NCI-H82 treated with DMSO at 0.1 percent for 48 hours (cell line): ENCODE measurements at regions not wholly inside any gene's neighbourhood (a gene's known extent, or its start where the extent isn't known, plus 50 kb on each side); places are given as distances from the start of the nearest gene placed in this dataset.
"Not testable (repeated sequence)": the region's sequence is repeated elsewhere in the genome, so short reads cannot be mapped to it uniquely, and the experiment has no call there.

Experiments
- DNase-seq: peaks from one replicate; lab custom pipeline; 2025; ENCODE audit not compliant: unreplicated experiment; lab: John Stamatoyannopoulos, UW

- not testable (repeated sequence) for DNase-seq
Observed at GRCh38 chrX:40788698-40789097, 53.4 kb upstream of the MED14 start.

- DNase-seq: no peak
Observed at GRCh38 chrX:40792433-40792832, 57.1 kb upstream of the MED14 start.

GRCh38 chrX:40794829-40795130 is 59.4 kb upstream of the MED14 start:
- DNase-seq: not testable (repeated sequence)

- DNase-seq: not testable (repeated sequence)
Observed at GRCh38 chrX:40799745-40800144, 64.4 kb upstream of the MED14 start.

- no peak for DNase-seq
Observed at GRCh38 chrX:40805404-40805803, 70.1 kb upstream of the MED14 start.

- no peak for DNase-seq
Observed at GRCh38 chrX:40806513-40807220, 71.3 kb upstream of the MED14 start.

- DNase-seq: no peak
Observed at GRCh38 chrX:40807384-40807783, 72.0 kb upstream of the MED14 start.

- no peak for DNase-seq
Observed at GRCh38 chrX:40808203-40808602, 72.9 kb upstream of the MED14 start.

- DNase-seq: no peak
Observed at GRCh38 chrX:40809210-40809609, 73.9 kb upstream of the MED14 start.

GRCh38 chrX:40815045-40815444 is 79.7 kb upstream of the MED14 start:
- DNase-seq: not testable (repeated sequence)

GRCh38 chrX:40816906-40817305 is 81.6 kb upstream of the MED14 start:
- DNase-seq: no peak

GRCh38 chrX:40818236-40818635 is 82.9 kb upstream of the MED14 start:
- DNase-seq: no peak

GRCh38 chrX:40821780-40822179 is 86.4 kb upstream of the MED14 start:
- no peak for DNase-seq

GRCh38 chrX:40827331-40827730 is 92.0 kb upstream of the MED14 start:
- no peak for DNase-seq

GRCh38 chrX:40831750-40832149 is 96.4 kb upstream of the MED14 start:
- no peak for DNase-seq

GRCh38 chrX:40832723-40833122 is 97.4 kb upstream of the MED14 start:
- no peak for DNase-seq

GRCh38 chrX:40834225-40834624 is 98.9 kb upstream of the MED14 start:
- DNase-seq: no peak

- DNase-seq: no peak
Observed at GRCh38 chrX:40835526-40835925, 100.2 kb upstream of the MED14 start.

GRCh38 chrX:40843643-40844042 is 108.3 kb upstream of the MED14 start:
- DNase-seq: no peak

GRCh38 chrX:40844471-40844870 is 109.1 kb upstream of the MED14 start:
- DNase-seq: no peak

GRCh38 chrX:40845331-40845911 is 110.1 kb upstream of the MED14 start:
- DNase-seq: no peak

- DNase-seq: peak; percentile 64
Observed at GRCh38 chrX:40849906-40850823, 114.8 kb upstream of the MED14 start.
